ENCODE measurements at regions not wholly inside any gene's neighbourhood (a gene's known extent, or its start where the extent isn't known, plus 50 kb on each side); places are given as distances from the start of the nearest gene placed in this dataset.

GRCh38 chr16:73225983-73226382 is 178.1 kb upstream of the ZFHX3 start:
- Histone ChIP-seq H3K4me2 (ENCODE audit: low read length) (no peak overlapping the region), H2AFZ (ENCODE audit: low read length) (no peak overlapping the region), H3K27ac (ENCODE audit: low read depth, low read length, poor library complexity, severe bottlenecking) (no peak overlapping the region), H4K20me1 (ENCODE audit: insufficient read depth, low read length) (no peaks in the 10 kb centered on the region), H3K9me3 (ENCODE audit: low read length) (no peaks in the 10 kb centered on the region), H3K36me3 (ENCODE audit: insufficient read depth, low read length) (no peaks in the 10 kb centered on the region), H3K79me2 (ENCODE audit: insufficient read depth, low read depth, low read length) (no peaks in the 10 kb centered on the region), H3K4me3 (ENCODE audit: low read depth, low read length, poor library complexity, severe bottlenecking) (no peak overlapping the region), H3K4me1 (ENCODE audit: insufficient read depth, low read length, poor library complexity, severe bottlenecking) (no peaks in the 10 kb centered on the region), H3K9me2 (ENCODE audit: insufficient read depth, low read length) (no peaks in the 10 kb centered on the region)
- ChIA-PET POLR2A (no interaction called here), CTCF (ENCODE audit: unreplicated experiment) (interaction anchor here (0.6 kb wide), 1 partner anchor 469 kb away, joined by 3 read pairs; no protein-coding TSS in a partner anchor)
- no peak for DNase-seq (ENCODE audit: low spot score)
- intact Hi-C loops (cut with micrococcal nuclease; ENCODE audit: unreplicated experiment), result no loop called here
- BruUV-seq (replicated peaks), result no TSS peak
- TF ChIP-seq CTCF (conservative IDR thresholded peaks at IDR 0.05; ENCODE audit: low read length), result no peak
- TF ChIP-seq EZH2phosphoT487 (IDR thresholded peaks at IDR 0.05; ENCODE audit: borderline replicate concordance, low read depth, low read length), result no peak

GRCh38 chr16:73220836-73221235 is 172.9 kb upstream of the ZFHX3 start:
- Histone ChIP-seq H3K27ac (ENCODE audit: low read depth, low read length, poor library complexity, severe bottlenecking) (no peak overlapping the region), H2AFZ (ENCODE audit: low read length) (no peak overlapping the region), H3K4me1 (ENCODE audit: insufficient read depth, low read length, poor library complexity, severe bottlenecking) (no peaks in the 10 kb centered on the region), H3K79me2 (ENCODE audit: insufficient read depth, low read depth, low read length) (no peaks in the 10 kb centered on the region), H3K4me3 (ENCODE audit: low read depth, low read length, poor library complexity, severe bottlenecking) (no peak overlapping the region), H3K4me2 (ENCODE audit: low read length) (no peak overlapping the region), H3K36me3 (ENCODE audit: insufficient read depth, low read length) (no peaks in the 10 kb centered on the region), H3K9me3 (ENCODE audit: low read length) (no peaks in the 10 kb centered on the region), H4K20me1 (ENCODE audit: insufficient read depth, low read length) (no peaks in the 10 kb centered on the region), H3K9me2 (ENCODE audit: insufficient read depth, low read length) (no peaks in the 10 kb centered on the region)
- ChIA-PET CTCF (ENCODE audit: unreplicated experiment) (no interaction called here), POLR2A (no interaction called here)
- DNase-seq (ENCODE audit: low spot score), result no peak
- intact Hi-C loops (cut with micrococcal nuclease; ENCODE audit: unreplicated experiment), result no loop called here
- no TSS peak for BruUV-seq (replicated peaks)
- TF ChIP-seq CTCF (conservative IDR thresholded peaks at IDR 0.05; ENCODE audit: low read length) (no peak), EZH2phosphoT487 (IDR thresholded peaks at IDR 0.05; ENCODE audit: borderline replicate concordance, low read depth, low read length) (no peak)

GRCh38 chr16:73219176-73219575 is 171.2 kb upstream of the ZFHX3 start:
- Histone ChIP-seq H3K79me2 (ENCODE audit: insufficient read depth, low read depth, low read length) (no peaks in the 10 kb centered on the region), H2AFZ (ENCODE audit: low read length) (no peak overlapping the region), H3K4me1 (ENCODE audit: insufficient read depth, low read length, poor library complexity, severe bottlenecking) (no peaks in the 10 kb centered on the region), H3K27ac (ENCODE audit: low read depth, low read length, poor library complexity, severe bottlenecking) (no peak overlapping the region), H3K4me2 (ENCODE audit: low read length) (no peak overlapping the region), H3K9me2 (ENCODE audit: insufficient read depth, low read length) (no peaks in the 10 kb centered on the region), H4K20me1 (ENCODE audit: insufficient read depth, low read length) (no peaks in the 10 kb centered on the region), H3K9me3 (ENCODE audit: low read length) (no peaks in the 10 kb centered on the region), H3K36me3 (ENCODE audit: insufficient read depth, low read length) (no peaks in the 10 kb centered on the region), H3K4me3 (ENCODE audit: low read depth, low read length, poor library complexity, severe bottlenecking) (no peak overlapping the region)
- intact Hi-C loops (cut with micrococcal nuclease; ENCODE audit: unreplicated experiment), result no loop called here
- POLR2A ChIA-PET, result interaction anchor here (0.8 kb wide), 1 partner anchor 14 kb away, joined by 3 read pairs; no protein-coding TSS in a partner anchor
- DNase-seq (ENCODE audit: low spot score), result no peak
- CTCF ChIA-PET (ENCODE audit: unreplicated experiment), result no interaction called here
- no peak for TF ChIP-seq CTCF (conservative IDR thresholded peaks at IDR 0.05; ENCODE audit: low read length)
- TF ChIP-seq EZH2phosphoT487 (IDR thresholded peaks at IDR 0.05; ENCODE audit: borderline replicate concordance, low read depth, low read length), result no peak
- BruUV-seq (replicated peaks), result no TSS peak

All from OCI-LY7 (cell line).